Astrocyte of the spinal cord (primary cell): ENCODE measurements at regions not wholly inside any gene's neighbourhood (a gene's known extent, or its start where the extent isn't known, plus 50 kb on each side); places are given as distances from the start of the nearest gene placed in this dataset.

ENCODE experiments used
- DNase-seq: peaks from one replicate; pipeline ENCODE4 v3.0.0; 2011; ENCODE audit warnings: low read depth, low spot score
- H3K4me3 ChIP-seq: 2 replicates; pipeline ENCODE4 v1.5.1; 2011; ENCODE audit warnings: low read depth, mild to moderate bottlenecking, low read length, moderate library complexity
- CTCF ChIP-seq: IDR thresholded peaks from 2 replicates; pipeline ENCODE4 v1.5.1; 2012; ENCODE audit warnings: low read depth, mild to moderate bottlenecking, low read length, inconsistent platforms
- in situ Hi-C: cut with HindIII; loops from 2 replicates; pipeline ENCODE4 v1.10.0; 2017; ENCODE audit warnings: low sequenced_read_pairs

- in situ Hi-C loops: no loop called here
- no peak overlapping the region for H3K4me3 ChIP-seq
- DNase-seq: no peak
- no peak for TF ChIP-seq CTCF
Measured at GRCh38 chr5:103362211-103362610, 103.6 kb downstream of the MACIR start.

- no peak for DNase-seq
- no peak overlapping the region for H3K4me3 ChIP-seq
- no peak for TF ChIP-seq CTCF
- in situ Hi-C loops: no loop called here
Measured at GRCh38 chr5:103360475-103360874, 101.9 kb downstream of the MACIR start.

- DNase-seq: no peak
- no peak for TF ChIP-seq CTCF
- H3K4me3 ChIP-seq: no peak overlapping the region
- in situ Hi-C loops: no loop called here
Measured at GRCh38 chr5:103358305-103358995, 99.9 kb downstream of the MACIR start.

- H3K4me3 ChIP-seq: no peak overlapping the region
- no peak for DNase-seq
- in situ Hi-C loops: no loop called here
- no peak for TF ChIP-seq CTCF
Measured at GRCh38 chr5:103357636-103358035, 99.1 kb downstream of the MACIR start.

- H3K4me3 ChIP-seq: no peak overlapping the region
- DNase-seq: no peak
- TF ChIP-seq CTCF: no peak
- in situ Hi-C loops: no loop called here
Measured at GRCh38 chr5:103356350-103357091, 98.0 kb downstream of the MACIR start.

GRCh38 chr5:103355579-103355978, 97.0 kb downstream of the MACIR start:
- DNase-seq: no peak
- in situ Hi-C loops: no loop called here
- no peak for TF ChIP-seq CTCF
- no peak overlapping the region for H3K4me3 ChIP-seq
